Upper lobe of right lung (tissue), 1 donor: ENCODE measurements at regions not wholly inside any gene's neighbourhood (a gene's known extent, or its start where the extent isn't known, plus 50 kb on each side); places are given as distances from the start of the nearest gene placed in this dataset.

Source experiments
- ATAC-seq: fragments of 200-7000 bp; cut with Tn5 transposase; one replicate; pipeline ENCODE4 v1.9.1; 2020; ENCODE audit warnings: mild to moderate bottlenecking, moderate library complexity
- DNase-seq: peaks from one replicate; pipeline ENCODE4 v3.0.0-alpha.2; 2020
- H3K27ac ChIP-seq: fragments of 200-600 bp; one replicate; pipeline ENCODE4 v1.8.0; 2022
- H3K27me3 ChIP-seq: fragments of 200-600 bp; one replicate; pipeline ENCODE4 v1.8.0; 2022; ENCODE audit warnings: mild to moderate bottlenecking
- H3K36me3 ChIP-seq: fragments of 200-600 bp; one replicate; pipeline ENCODE4 v1.8.0; 2022
- H3K4me1 ChIP-seq: fragments of 200-600 bp; one replicate; pipeline ENCODE4 v1.8.0; 2022
- H3K4me3 ChIP-seq: fragments of 200-600 bp; one replicate; pipeline ENCODE4 v1.8.0; 2022; ENCODE audit warnings: mild to moderate bottlenecking
- H3K9me3 ChIP-seq: fragments of 200-600 bp; one replicate; pipeline ENCODE4 v1.8.0; 2022
- CTCF ChIP-seq: fragments of 200-600 bp; IDR thresholded peaks from one replicate; pipeline ENCODE4 v1.8.0; 2022; ENCODE audit warnings: antibody characterized with exemption
- intact Hi-C: fragments of 100-400 bp; cut with DNase I; formaldehyde crosslinking; loops from one replicate; pipeline ENCODE4 v1.11.0; 2022
- donor health status: DM: no; HTN: yes; CAD: no; lungs with severe emphysema.

GRCh38 chr21:28152732-28153131 is 839.9 kb downstream of the LTN1 start:
- Histone ChIP-seq H3K36me3 (no peaks in the 10 kb centered on the region), H3K27ac (no peak overlapping the region), H3K27me3 (no peaks in the 10 kb centered on the region), H3K4me1 (no peaks in the 10 kb centered on the region), H3K9me3 (no peaks in the 10 kb centered on the region), H3K4me3 (no peak overlapping the region)
- no peak for TF ChIP-seq CTCF
- DNase-seq (no peak), ATAC-seq (no peak)
- intact Hi-C loops = no loop called here

- intact Hi-C loops = no loop called here
- peak; percentile 45 for ATAC-seq
- Histone ChIP-seq H3K27me3 (no peaks in the 10 kb centered on the region), H3K36me3 (no peaks in the 10 kb centered on the region), H3K9me3 (no peaks in the 10 kb centered on the region), H3K4me3 (no peak overlapping the region), H3K27ac (no peak overlapping the region), H3K4me1 (no peaks in the 10 kb centered on the region)
- TF ChIP-seq CTCF = no peak
- DNase-seq = no peak
Observed at GRCh38 chr21:28151758-28152157, 840.9 kb downstream of the LTN1 start.

- intact Hi-C loops = no loop called here
- Histone ChIP-seq H3K4me3 (no peak overlapping the region), H3K9me3 (no peaks in the 10 kb centered on the region), H3K27ac (no peak overlapping the region), H3K27me3 (no peaks in the 10 kb centered on the region), H3K4me1 (no peaks in the 10 kb centered on the region), H3K36me3 (no peaks in the 10 kb centered on the region)
- DNase-seq = no peak
- no peak for TF ChIP-seq CTCF
- ATAC-seq = no peak
Observed at GRCh38 chr21:28150778-28151177, 841.9 kb downstream of the LTN1 start.

GRCh38 chr21:28148400-28149064 is 844.1 kb downstream of the LTN1 start:
- H3K4me1 ChIP-seq = no peaks in the 10 kb centered on the region
- intact Hi-C loops = no loop called here
- H3K27ac ChIP-seq = no peak overlapping the region
- ATAC-seq (peak; percentile 48), DNase-seq (no peak)
- H3K27me3 ChIP-seq = no peaks in the 10 kb centered on the region
- H3K9me3 ChIP-seq = no peaks in the 10 kb centered on the region
- no peak for TF ChIP-seq CTCF
- H3K36me3 ChIP-seq = no peaks in the 10 kb centered on the region
- no peak overlapping the region for H3K4me3 ChIP-seq

- Histone ChIP-seq H3K27me3 (no peaks in the 10 kb centered on the region), H3K4me3 (no peak overlapping the region), H3K27ac (no peak overlapping the region), H3K36me3 (no peaks in the 10 kb centered on the region), H3K4me1 (peaks cover 5% of the 10 kb centered on the region), H3K9me3 (no peaks in the 10 kb centered on the region)
- no peak for ATAC-seq
- no peak for TF ChIP-seq CTCF
- DNase-seq = no peak
- intact Hi-C loops = no loop called here
Observed at GRCh38 chr21:28144653-28145052, 848.0 kb downstream of the LTN1 start.

GRCh38 chr21:28144089-28144488 is 848.6 kb downstream of the LTN1 start:
- TF ChIP-seq CTCF = no peak
- H3K4me1 ChIP-seq = peaks cover 5% of the 10 kb centered on the region
- no peak for DNase-seq
- no peak overlapping the region for H3K4me3 ChIP-seq
- H3K36me3 ChIP-seq = no peaks in the 10 kb centered on the region
- H3K27ac ChIP-seq = no peak overlapping the region
- no peak for ATAC-seq
- H3K9me3 ChIP-seq = no peaks in the 10 kb centered on the region
- intact Hi-C loops = no loop called here
- no peaks in the 10 kb centered on the region for H3K27me3 ChIP-seq
